Loucy (cell line): ENCODE measurements at regions not wholly inside any gene's neighbourhood (a gene's known extent, or its start where the extent isn't known, plus 50 kb on each side); places are given as distances from the start of the nearest gene placed in this dataset.
A peak's percentile ranks its signal among the peaks of the same experiment; 100 is the strongest.
"Not testable (repeated sequence)": the region's sequence is repeated elsewhere in the genome, so short reads cannot be mapped to it uniquely, and the experiment has no call there.

ENCODE experiments used
- H2AFZ ChIP-seq: fragments of 200-600 bp; sonication (generic); 2 replicates; pipeline ENCODE4 v1.6.0; 2016; ENCODE audit warnings: antibody characterized with exemption, mild to moderate bottlenecking, low read length, moderate library complexity
- H3F3A ChIP-seq: fragments of 200-600 bp; 2 replicates; pipeline ENCODE4 v1.6.0; 2016; ENCODE audit warnings: antibody characterized with exemption, low read depth, mild to moderate bottlenecking
- H3K27me3 ChIP-seq: fragments of 200-600 bp; sonication (generic); 2 replicates; pipeline ENCODE4 v1.6.1; 2014; ENCODE audit warnings: low read length, mild to moderate bottlenecking; ENCODE audit not compliant: insufficient read depth, poor library complexity, severe bottlenecking
- H3K36me3 ChIP-seq: fragments of 200-600 bp; sonication (generic); 2 replicates; pipeline ENCODE4 v1.6.1; 2016; ENCODE audit warnings: low read length; ENCODE audit not compliant: insufficient read depth
- H3K4me1 ChIP-seq: fragments of 200-600 bp; sonication (generic); 2 replicates; pipeline ENCODE4 v1.5.1; 2014; ENCODE audit warnings: low read length, mild to moderate bottlenecking; ENCODE audit not compliant: insufficient read depth, poor library complexity, severe bottlenecking
- H3K4me2 ChIP-seq: fragments of 200-600 bp; sonication (generic); 2 replicates; pipeline ENCODE4 v1.6.0; 2014; ENCODE audit warnings: antibody characterized with exemption, low read length, low read depth, mild to moderate bottlenecking; ENCODE audit not compliant: poor library complexity, severe bottlenecking
- H3K4me3 ChIP-seq: fragments of 200-600 bp; sonication (generic); 2 replicates; pipeline ENCODE4 v1.5.1; 2014; ENCODE audit warnings: low read length, mild to moderate bottlenecking, mixed read lengths; ENCODE audit not compliant: poor library complexity, severe bottlenecking
- H3K79me2 ChIP-seq: fragments of 200-600 bp; sonication (generic); 2 replicates; pipeline ENCODE4 v1.6.1; 2014; ENCODE audit warnings: low read length; ENCODE audit not compliant: insufficient read depth
- H3K9ac ChIP-seq: fragments of 200-600 bp; sonication (generic); 2 replicates; pipeline ENCODE4 v1.6.0; 2014; ENCODE audit warnings: mild to moderate bottlenecking, low read depth, low read length, moderate library complexity; ENCODE audit not compliant: poor library complexity, severe bottlenecking
- H3K9me2 ChIP-seq: fragments of 200-600 bp; sonication (generic); replicated peaks from 2 replicates; pipeline ENCODE4 v1.6.1; 2016; ENCODE audit warnings: low read depth, low read length, mixed read lengths
- H3K9me3 ChIP-seq: fragments of 200-600 bp; sonication (generic); 2 replicates; pipeline ENCODE4 v1.6.1; 2014; ENCODE audit warnings: mild to moderate bottlenecking, antibody characterized with exemption, low read length, low read depth; ENCODE audit not compliant: insufficient read depth
- H4K20me1 ChIP-seq: fragments of 200-600 bp; sonication (generic); 2 replicates; pipeline ENCODE4 v1.6.0; 2014; ENCODE audit warnings: antibody characterized with exemption, low read length, mild to moderate bottlenecking; ENCODE audit not compliant: insufficient read depth, poor library complexity, severe bottlenecking
- CTCF ChIP-seq: fragments of 200-600 bp; sonication (generic); conservative IDR thresholded peaks from 2 replicates; pipeline ENCODE4 v1.5.1; 2014; ENCODE audit warnings: mild to moderate bottlenecking, antibody characterized with exemption, low read length
- EZH2phosphoT487 ChIP-seq: fragments of 200-600 bp; IDR thresholded peaks from 2 replicates; pipeline ENCODE4 v1.6.1; 2018; ENCODE audit warnings: antibody characterized with exemption, mild to moderate bottlenecking, moderate library complexity, borderline replicate concordance

GRCh38 chr3:87101861-87102625, 111.1 kb upstream of the VGLL3 start:
- Histone ChIP-seq H3K27me3 (no peaks in the 10 kb centered on the region), H3K9ac (no peak overlapping the region), H4K20me1 (no peaks in the 10 kb centered on the region), H3K36me3 (no peaks in the 10 kb centered on the region), H3F3A (no peaks in the 10 kb centered on the region), H2AFZ (no peak overlapping the region), H3K4me1 (no peaks in the 10 kb centered on the region), H3K9me3 (no peaks in the 10 kb centered on the region), H3K4me3 (no peak overlapping the region), H3K9me2 (no peaks in the 10 kb centered on the region), H3K79me2 (no peaks in the 10 kb centered on the region), H3K4me2 (no peak overlapping the region)
- TF ChIP-seq EZH2phosphoT487: no peak
- no peak for TF ChIP-seq CTCF

- not testable (repeated sequence) for H3F3A ChIP-seq, H2AFZ ChIP-seq, H3K27me3 ChIP-seq, H3K9ac ChIP-seq, H3K9me3 ChIP-seq, H3K79me2 ChIP-seq, H3K36me3 ChIP-seq, H3K4me3 ChIP-seq, H4K20me1 ChIP-seq, H3K9me2 ChIP-seq, H3K4me1 ChIP-seq, H3K4me2 ChIP-seq
Measured at GRCh38 chr3:87097733-87098132, 106.8 kb upstream of the VGLL3 start.

GRCh38 chr3:87090631-87091030, 99.7 kb upstream of the VGLL3 start:
- peak overlapping the region; percentile 72 for H3K4me2 ChIP-seq
- H3K9me2 ChIP-seq: no peaks in the 10 kb centered on the region
- no peaks in the 10 kb centered on the region for H3K9me3 ChIP-seq
- no peaks in the 10 kb centered on the region for H3F3A ChIP-seq
- H4K20me1 ChIP-seq: no peaks in the 10 kb centered on the region
- peak overlapping the region; percentile 77 for H3K4me3 ChIP-seq
- no peaks in the 10 kb centered on the region for H3K36me3 ChIP-seq
- no peaks in the 10 kb centered on the region for H3K27me3 ChIP-seq
- H3K4me1 ChIP-seq: peaks cover 13% of the 10 kb centered on the region
- peak overlapping the region; percentile 48 for H3K9ac ChIP-seq
- TF ChIP-seq EZH2phosphoT487 (no peak), CTCF (no peak)
- peaks cover 8% of the 10 kb centered on the region for H3K79me2 ChIP-seq
- H2AFZ ChIP-seq: no peak overlapping the region
